ENCODE measurements at regions not wholly inside any gene's neighbourhood (a gene's known extent, or its start where the extent isn't known, plus 50 kb on each side); places are given as distances from the start of the nearest gene placed in this dataset.

DNA sequence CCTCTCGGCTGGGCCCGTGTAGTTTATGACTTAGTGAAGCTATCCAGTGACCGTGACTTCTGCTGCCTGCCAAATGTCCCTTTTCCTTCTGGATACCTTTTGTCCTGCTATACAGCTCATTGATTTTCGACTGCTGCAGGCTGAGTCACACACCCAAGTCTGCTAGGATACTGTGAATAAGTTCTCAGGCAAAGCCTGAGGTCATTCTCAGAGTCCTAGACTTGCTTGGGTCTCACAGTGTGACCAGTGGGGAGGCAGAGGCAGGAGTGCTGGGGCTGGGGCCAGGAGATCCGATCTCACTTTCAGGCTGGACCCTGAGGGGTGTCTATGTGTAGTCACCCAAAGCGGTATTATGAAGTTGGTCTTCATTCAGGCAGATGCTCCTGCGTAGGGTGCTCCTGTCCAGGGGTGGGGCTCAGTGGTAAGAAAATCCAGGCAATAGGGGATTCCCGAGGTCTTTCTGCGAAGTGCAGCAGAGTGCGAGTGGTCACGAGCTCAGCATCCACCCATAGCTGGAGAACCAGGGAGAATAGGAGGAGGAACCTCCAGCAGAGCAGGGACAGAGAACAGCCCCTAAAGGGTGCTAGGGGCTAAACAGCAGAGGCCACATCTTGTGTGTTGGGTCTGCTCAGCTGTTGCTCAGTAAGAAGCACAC lies 268.6 kb upstream of the NCKAP5 start:
- TF ChIP-seq, protein P1, sequence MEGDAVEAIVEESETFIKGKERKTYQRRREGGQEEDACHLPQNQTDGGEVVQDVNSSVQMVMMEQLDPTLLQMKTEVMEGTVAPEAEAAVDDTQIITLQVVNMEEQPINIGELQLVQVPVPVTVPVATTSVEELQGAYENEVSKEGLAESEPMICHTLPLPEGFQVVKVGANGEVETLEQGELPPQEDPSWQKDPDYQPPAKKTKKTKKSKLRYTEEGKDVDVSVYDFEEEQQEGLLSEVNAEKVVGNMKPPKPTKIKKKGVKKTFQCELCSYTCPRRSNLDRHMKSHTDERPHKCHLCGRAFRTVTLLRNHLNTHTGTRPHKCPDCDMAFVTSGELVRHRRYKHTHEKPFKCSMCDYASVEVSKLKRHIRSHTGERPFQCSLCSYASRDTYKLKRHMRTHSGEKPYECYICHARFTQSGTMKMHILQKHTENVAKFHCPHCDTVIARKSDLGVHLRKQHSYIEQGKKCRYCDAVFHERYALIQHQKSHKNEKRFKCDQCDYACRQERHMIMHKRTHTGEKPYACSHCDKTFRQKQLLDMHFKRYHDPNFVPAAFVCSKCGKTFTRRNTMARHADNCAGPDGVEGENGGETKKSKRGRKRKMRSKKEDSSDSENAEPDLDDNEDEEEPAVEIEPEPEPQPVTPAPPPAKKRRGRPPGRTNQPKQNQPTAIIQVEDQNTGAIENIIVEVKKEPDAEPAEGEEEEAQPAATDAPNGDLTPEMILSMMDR (IDR thresholded peaks at IDR 0.05; ENCODE audit: low read depth, low read length) = no peak
- TF ChIP-seq EZH2phosphoT487 (IDR thresholded peaks at IDR 0.05; ENCODE audit: low read depth) = no peak

Measured in OCI-LY3 (cell line).